Effector memory CD4-positive, alpha-beta T cell (primary cell): ENCODE measurements at regions not wholly inside any gene's neighbourhood (a gene's known extent, or its start where the extent isn't known, plus 50 kb on each side); places are given as distances from the start of the nearest gene placed in this dataset.
"Not testable (repeated sequence)": the region's sequence is repeated elsewhere in the genome, so short reads cannot be mapped to it uniquely, and the experiment has no call there.

Experiments used
- DNase-seq, 3 donors: peaks; one replicate each; pipeline ENCODE4 v3.0.0-alpha.2; 2020
- H3K27ac ChIP-seq: 2 replicates; pipeline ENCODE4 v1.7.0; 2013; ENCODE audit warnings: mild to moderate bottlenecking, low read length, moderate library complexity; ENCODE audit not compliant: insufficient read depth, poor library complexity, severe bottlenecking
- H3K27me3 ChIP-seq: replicated peaks from 2 replicates; pipeline ENCODE4 v1.7.0; 2013; ENCODE audit warnings: mild to moderate bottlenecking, low read length; ENCODE audit not compliant: insufficient read depth, control insufficient read depth, poor library complexity, severe bottlenecking
- H3K36me3 ChIP-seq: 2 replicates; pipeline ENCODE4 v1.7.0; 2013; ENCODE audit warnings: mild to moderate bottlenecking, low read length, moderate library complexity; ENCODE audit not compliant: control insufficient read depth, insufficient read depth
- H3K4me1 ChIP-seq: 2 replicates; pipeline ENCODE4 v1.7.0; 2013; ENCODE audit warnings: low read length, mild to moderate bottlenecking; ENCODE audit not compliant: control insufficient read depth, insufficient read depth, poor library complexity, severe bottlenecking
- H3K4me3 ChIP-seq: 2 replicates; pipeline ENCODE4 v1.7.0; 2013; ENCODE audit warnings: low read length, low read depth, mild to moderate bottlenecking; ENCODE audit not compliant: insufficient read depth, poor library complexity, severe bottlenecking
- H3K9me3 ChIP-seq: 2 replicates; pipeline ENCODE4 v1.7.0; 2013; ENCODE audit warnings: mild to moderate bottlenecking, low read length, moderate library complexity; ENCODE audit not compliant: control insufficient read depth

- not testable (repeated sequence) for H3K4me3 ChIP-seq, H3K36me3 ChIP-seq, H3K27me3 ChIP-seq, H3K4me1 ChIP-seq, H3K9me3 ChIP-seq, H3K27ac ChIP-seq, DNase-seq
These were observed 472.8 kb downstream of the GADD45G start for GRCh38 chr9:90077598-90077997.

- DNase-seq = no peak
- Histone ChIP-seq H3K4me1 (no peaks in the 10 kb centered on the region), H3K27me3 (peaks cover 4% of the 10 kb centered on the region)
These were observed 474.2 kb downstream of the GADD45G start for GRCh38 chr9:90078988-90079421.

GRCh38 chr9:90085633-90086032, 480.8 kb downstream of the GADD45G start:
- H3K27me3 ChIP-seq = peaks cover 4% of the 10 kb centered on the region
- H3K4me1 ChIP-seq = no peaks in the 10 kb centered on the region
- H3K4me3 ChIP-seq = no peak overlapping the region
- H3K9me3 ChIP-seq = no peaks in the 10 kb centered on the region
- H3K27ac ChIP-seq = no peak overlapping the region
- no peak for DNase-seq
- H3K36me3 ChIP-seq = no peaks in the 10 kb centered on the region

More at GRCh38 chr9:90078988-90079421, 474.2 kb downstream of the GADD45G start:
- Histone ChIP-seq H3K27ac (no peak overlapping the region), H3K4me3 (no peak overlapping the region), H3K36me3 (no peaks in the 10 kb centered on the region), H3K9me3 (no peaks in the 10 kb centered on the region)

GRCh38 chr9:90086101-90086511, 481.3 kb downstream of the GADD45G start:
- H3K4me3 ChIP-seq = no peak overlapping the region
- no peaks in the 10 kb centered on the region for H3K9me3 ChIP-seq
- DNase-seq = no peak
- no peak overlapping the region for H3K27ac ChIP-seq
- H3K36me3 ChIP-seq = no peaks in the 10 kb centered on the region
- H3K4me1 ChIP-seq = no peaks in the 10 kb centered on the region
- peaks cover under 1% of the 10 kb centered on the region for H3K27me3 ChIP-seq

- no peak for DNase-seq
- H3K27me3 ChIP-seq = no peaks in the 10 kb centered on the region
- H3K4me1 ChIP-seq = peaks cover 9% of the 10 kb centered on the region
- H3K36me3 ChIP-seq = no peaks in the 10 kb centered on the region
- H3K27ac ChIP-seq = no peak overlapping the region
- H3K4me3 ChIP-seq = no peak overlapping the region
- H3K9me3 ChIP-seq = no peaks in the 10 kb centered on the region
These were observed 483.6 kb downstream of the GADD45G start for GRCh38 chr9:90088434-90088833.

- no peak for DNase-seq
- no peaks in the 10 kb centered on the region for H3K27me3 ChIP-seq
- no peaks in the 10 kb centered on the region for H3K36me3 ChIP-seq
- no peak overlapping the region for H3K4me3 ChIP-seq
- no peak overlapping the region for H3K27ac ChIP-seq
- no peaks in the 10 kb centered on the region for H3K9me3 ChIP-seq
- peaks cover 9% of the 10 kb centered on the region for H3K4me1 ChIP-seq
These were observed 484.0 kb downstream of the GADD45G start for GRCh38 chr9:90088856-90089255.

- no peak overlapping the region for H3K27ac ChIP-seq
- no peaks in the 10 kb centered on the region for H3K27me3 ChIP-seq
- H3K9me3 ChIP-seq = no peaks in the 10 kb centered on the region
- no peaks in the 10 kb centered on the region for H3K36me3 ChIP-seq
- H3K4me1 ChIP-seq = peaks cover 9% of the 10 kb centered on the region
- H3K4me3 ChIP-seq = no peak overlapping the region
- DNase-seq = no peak
These were observed 486.2 kb downstream of the GADD45G start for GRCh38 chr9:90090997-90091396.

GRCh38 chr9:90092508-90092907, 487.7 kb downstream of the GADD45G start:
- Histone ChIP-seq H3K4me3 (no peak overlapping the region), H3K4me1 (peaks cover 9% of the 10 kb centered on the region), H3K9me3 (no peaks in the 10 kb centered on the region), H3K27ac (no peak overlapping the region), H3K27me3 (no peaks in the 10 kb centered on the region), H3K36me3 (no peaks in the 10 kb centered on the region)
- no peak for DNase-seq

GRCh38 chr9:90095682-90096081, 490.9 kb downstream of the GADD45G start:
- Histone ChIP-seq H3K9me3 (no peaks in the 10 kb centered on the region), H3K4me1 (peaks cover 9% of the 10 kb centered on the region), H3K36me3 (no peaks in the 10 kb centered on the region), H3K27me3 (no peaks in the 10 kb centered on the region), H3K4me3 (no peak overlapping the region), H3K27ac (no peak overlapping the region)
- no peak for DNase-seq

GRCh38 chr9:90097237-90097636, 492.4 kb downstream of the GADD45G start:
- H3K4me3 ChIP-seq = no peak overlapping the region
- no peaks in the 10 kb centered on the region for H3K9me3 ChIP-seq
- peaks cover 9% of the 10 kb centered on the region for H3K4me1 ChIP-seq
- H3K27ac ChIP-seq = no peak overlapping the region
- no peaks in the 10 kb centered on the region for H3K27me3 ChIP-seq
- no peak for DNase-seq
- H3K36me3 ChIP-seq = no peaks in the 10 kb centered on the region

- H3K4me1 ChIP-seq = no peaks in the 10 kb centered on the region
- no peaks in the 10 kb centered on the region for H3K27me3 ChIP-seq
- DNase-seq = no peak
- H3K4me3 ChIP-seq = no peak overlapping the region
- H3K36me3 ChIP-seq = no peaks in the 10 kb centered on the region
- no peaks in the 10 kb centered on the region for H3K9me3 ChIP-seq
- H3K27ac ChIP-seq = no peak overlapping the region
These were observed 493.6 kb downstream of the GADD45G start for GRCh38 chr9:90098408-90098807.
